HFFc6 (cell line): ENCODE measurements at regions not wholly inside any gene's neighbourhood (a gene's known extent, or its start where the extent isn't known, plus 50 kb on each side); places are given as distances from the start of the nearest gene placed in this dataset.
"Not testable (repeated sequence)": the region's sequence is repeated elsewhere in the genome, so short reads cannot be mapped to it uniquely, and the experiment has no call there.

ENCODE experiments used
- DNase-seq: peaks from one replicate; pipeline ENCODE4 v3.0.0-alpha.2; 2018
- H3K27ac Mint-ChIP-seq: 2 replicates; pipeline ENCODE4 v1.8.0; 2020; ENCODE audit warnings: mild to moderate bottlenecking, mixed read lengths
- H3K27me3 Mint-ChIP-seq: 2 replicates; pipeline ENCODE4 v1.8.0; 2021; ENCODE audit warnings: mild to moderate bottlenecking, moderate library complexity, mixed read lengths; ENCODE audit not compliant: insufficient read depth
- H3K36me3 Mint-ChIP-seq: 2 replicates; pipeline ENCODE4 v1.8.0; 2021; ENCODE audit warnings: low read depth, mixed read lengths
- H3K4me1 Mint-ChIP-seq: 2 replicates; pipeline ENCODE4 v1.8.0; 2020; ENCODE audit warnings: low read depth, mixed read lengths
- H3K4me3 Mint-ChIP-seq: 2 replicates; pipeline ENCODE4 v1.8.0; 2020; ENCODE audit warnings: mild to moderate bottlenecking, moderate library complexity, mixed read lengths
- H3K9me3 Mint-ChIP-seq: 2 replicates; pipeline ENCODE4 v1.8.0; 2020; ENCODE audit warnings: mild to moderate bottlenecking, mixed read lengths
- CTCF ChIP-seq: fragments of 200-600 bp; sonication (generic); IDR thresholded peaks from 2 replicates; pipeline ENCODE4 v1.5.0; 2021; ENCODE audit warnings: antibody characterized with exemption, mild to moderate bottlenecking

DNA sequence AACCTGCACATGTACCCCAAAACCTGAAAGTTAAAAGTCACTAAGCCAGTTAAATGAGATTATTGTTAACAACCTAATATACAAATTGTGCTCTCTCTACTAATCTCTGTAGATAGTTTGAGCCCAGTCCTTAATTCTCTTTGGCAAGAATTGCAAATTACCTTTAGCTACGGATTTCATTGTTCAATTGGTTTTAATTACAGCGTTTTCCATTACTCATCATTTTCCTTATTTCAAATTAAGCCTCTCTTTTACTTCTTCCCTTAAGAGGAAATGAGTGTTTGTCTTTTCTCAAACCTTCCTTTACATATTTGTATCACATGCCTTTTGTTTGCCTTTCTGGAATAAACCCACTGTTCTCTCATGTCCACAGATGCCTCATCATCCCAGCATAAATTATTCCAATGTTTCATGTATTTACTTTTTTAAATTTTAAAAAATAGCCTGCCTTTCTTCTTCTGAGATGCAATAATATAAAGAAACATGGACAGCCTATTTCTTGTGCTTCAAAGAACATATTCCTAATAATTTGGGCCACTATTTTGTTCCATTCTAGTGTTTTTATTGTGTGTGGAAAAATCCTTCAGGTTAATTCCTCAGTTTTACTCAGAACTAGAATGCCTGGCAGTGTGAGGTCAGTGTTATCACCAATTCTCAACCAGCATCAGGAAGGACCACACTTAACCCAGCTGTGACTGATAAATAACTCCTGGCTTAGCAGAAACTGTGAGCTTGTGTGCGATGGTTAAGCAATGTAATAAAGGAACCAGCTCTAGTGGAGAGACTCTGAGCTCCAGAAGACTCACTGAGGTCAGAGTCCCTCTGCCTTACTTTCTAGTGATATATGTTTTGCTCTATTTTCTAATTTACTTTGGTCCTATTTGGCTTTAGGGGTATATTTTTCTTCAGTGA lies 600.5 kb downstream of the LTN1 start:
- Mint-ChIP-seq H3K36me3 (no peaks in the 10 kb centered on the region; the same call in 1 of the 2 replicates), H3K9me3 (no peaks in the 10 kb centered on the region), H3K4me1 (peaks cover 9% of the 10 kb centered on the region; the same call in 1 of the 2 replicates), H3K4me3 (no peak overlapping the region), H3K27me3 (no peaks in the 10 kb centered on the region), H3K27ac (no peak overlapping the region)
- no peak for DNase-seq
- TF ChIP-seq CTCF = no peak

- Mint-ChIP-seq H3K4me3 (no peak overlapping the region), H3K27me3 (no peaks in the 10 kb centered on the region)
- TF ChIP-seq CTCF = no peak
Measured at GRCh38 chr21:28387220-28387619, 605.5 kb downstream of the LTN1 start.

GRCh38 chr21:28385845-28386244 lies 606.8 kb downstream of the LTN1 start:
- no peak for TF ChIP-seq CTCF
- Mint-ChIP-seq H3K36me3 (no peaks in the 10 kb centered on the region), H3K27me3 (no peaks in the 10 kb centered on the region), H3K4me3 (no peak overlapping the region), H3K4me1 (peaks cover 16% of the 10 kb centered on the region), H3K27ac (no peak overlapping the region), H3K9me3 (no peaks in the 10 kb centered on the region)
- DNase-seq = no peak

More at GRCh38 chr21:28387220-28387619, 605.5 kb downstream of the LTN1 start:
- Mint-ChIP-seq H3K9me3 (no peaks in the 10 kb centered on the region), H3K36me3 (no peaks in the 10 kb centered on the region), H3K4me1 (peaks cover 14% of the 10 kb centered on the region; the same call in 1 of the 2 replicates), H3K27ac (no peak overlapping the region)
- DNase-seq = no peak

DNA sequence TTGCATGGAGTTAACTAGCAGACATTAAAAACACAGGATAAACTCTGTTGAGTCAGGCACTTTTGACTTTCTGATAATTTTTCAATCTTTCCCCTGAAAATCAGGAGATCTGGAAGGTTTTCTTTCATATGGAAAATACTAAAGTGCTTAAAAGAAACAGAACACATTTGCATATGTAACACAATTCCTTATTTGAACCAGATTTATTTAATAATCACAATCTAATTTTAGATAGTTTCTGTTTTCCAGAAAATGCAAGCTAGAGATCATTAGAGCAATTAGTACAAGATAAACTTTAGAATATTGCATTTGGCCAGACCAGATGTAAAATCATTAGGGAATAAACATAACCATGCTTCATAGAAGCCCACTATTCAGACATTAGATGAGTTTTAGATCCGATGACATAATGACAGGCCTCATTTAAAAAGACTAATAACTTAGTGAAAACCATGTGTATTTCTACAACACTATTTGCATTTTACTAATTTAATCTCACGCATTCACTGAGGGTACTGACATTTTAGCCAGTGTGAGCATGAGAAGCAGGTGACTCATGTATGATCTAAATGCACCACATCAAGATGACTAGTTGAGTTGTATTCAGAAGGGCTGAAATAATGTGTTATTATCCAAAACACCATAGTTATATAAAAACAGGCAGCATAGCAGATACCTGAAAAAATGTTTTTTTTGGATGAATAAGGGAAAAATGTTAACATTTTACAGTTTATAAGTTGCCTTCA lies 611.5 kb downstream of the LTN1 start:
- H3K4me3 Mint-ChIP-seq, H3K27ac Mint-ChIP-seq, DNase-seq, H3K36me3 Mint-ChIP-seq, H3K9me3 Mint-ChIP-seq, H3K27me3 Mint-ChIP-seq: not testable (repeated sequence)
- peaks cover 22% of the 10 kb centered on the region for H3K4me1 Mint-ChIP-seq

DNA sequence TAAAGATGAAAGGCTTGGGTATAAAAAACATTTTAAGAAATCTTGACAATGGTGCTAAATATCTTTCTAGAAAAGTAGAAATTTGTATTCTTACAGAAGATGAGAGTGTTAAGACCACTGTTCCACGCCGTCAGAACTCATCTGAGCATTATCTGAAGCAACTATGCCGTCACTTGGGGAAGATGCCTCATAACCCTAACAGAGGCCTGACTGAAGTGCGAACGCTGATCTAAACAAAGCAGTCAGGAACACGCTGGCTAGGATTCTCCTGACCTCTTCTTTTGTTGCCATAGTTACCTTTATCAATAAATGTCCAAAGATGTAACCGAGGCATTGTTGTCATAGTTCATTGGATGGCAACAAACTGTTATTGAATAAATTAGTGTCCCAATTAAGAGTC lies 612.4 kb downstream of the LTN1 start:
- DNase-seq = no peak
- no peak overlapping the region for H3K27ac Mint-ChIP-seq
- no peaks in the 10 kb centered on the region for H3K36me3 Mint-ChIP-seq
- TF ChIP-seq CTCF = no peak
- H3K9me3 Mint-ChIP-seq = no peaks in the 10 kb centered on the region
- H3K27me3 Mint-ChIP-seq = no peaks in the 10 kb centered on the region
- peaks cover 32% of the 10 kb centered on the region for H3K4me1 Mint-ChIP-seq
- no peak overlapping the region for H3K4me3 Mint-ChIP-seq

DNA sequence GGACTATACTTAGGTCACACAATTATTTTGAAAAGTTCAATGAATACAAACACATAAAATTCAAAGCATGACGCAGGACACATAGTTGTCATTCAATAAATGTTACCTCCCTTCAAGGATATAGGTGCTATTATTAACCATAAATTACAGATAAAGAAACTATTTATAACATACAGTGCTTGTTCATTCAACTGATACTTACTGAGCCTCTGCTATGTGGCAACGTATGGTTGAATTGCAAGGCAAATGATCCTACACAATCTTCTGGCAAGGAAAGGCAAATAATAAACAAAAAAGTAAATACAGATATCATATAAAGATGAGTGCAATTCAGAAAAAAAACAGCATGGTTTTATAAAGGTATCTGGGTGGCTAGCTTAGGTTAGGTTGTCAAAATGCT lies 614.7 kb downstream of the LTN1 start:
- H3K27ac Mint-ChIP-seq = no peak overlapping the region
- H3K36me3 Mint-ChIP-seq = no peaks in the 10 kb centered on the region
- H3K4me3 Mint-ChIP-seq = no peak overlapping the region
- H3K4me1 Mint-ChIP-seq = peaks cover 27% of the 10 kb centered on the region
- no peak for TF ChIP-seq CTCF
- no peaks in the 10 kb centered on the region for H3K9me3 Mint-ChIP-seq
- H3K27me3 Mint-ChIP-seq = no peaks in the 10 kb centered on the region
- DNase-seq = no peak
